Neuron (in vitro differentiated cells): ENCODE measurements at regions not wholly inside any gene's neighbourhood (a gene's known extent, or its start where the extent isn't known, plus 50 kb on each side); places are given as distances from the start of the nearest gene placed in this dataset.

Experiments used
- H2AFZ ChIP-seq: one replicate; pipeline ENCODE4 v1.6.1; 2013; ENCODE audit warnings: low read depth, mild to moderate bottlenecking, inconsistent platforms, low read length, moderate library complexity
- H3K27me3 ChIP-seq: one replicate; pipeline ENCODE4 v1.6.1; 2013; ENCODE audit warnings: low read length; ENCODE audit not compliant: insufficient read depth
- H3K36me3 ChIP-seq: one replicate; pipeline ENCODE4 v1.6.1; 2013; ENCODE audit warnings: low read length; ENCODE audit not compliant: insufficient read depth
- H3K4me1 ChIP-seq: one replicate; pipeline ENCODE4 v1.6.1; 2013; ENCODE audit warnings: low read length; ENCODE audit not compliant: insufficient read depth
- H3K4me3 ChIP-seq: 2 replicates; pipeline ENCODE4 v1.5.1; 2013; ENCODE audit warnings: mild to moderate bottlenecking, low read length, moderate library complexity
- H3K9me3 ChIP-seq: one replicate; pipeline ENCODE4 v1.6.1; 2013; ENCODE audit warnings: low read length

- Histone ChIP-seq H3K9me3 (no peaks in the 10 kb centered on the region), H2AFZ (peak overlapping the region; percentile 50), H3K4me1 (peaks cover 29% of the 10 kb centered on the region), H3K4me3 (peak overlapping the region; percentile 2), H3K27me3 (no peaks in the 10 kb centered on the region), H3K36me3 (no peaks in the 10 kb centered on the region)
Measured at GRCh38 chr11:95299078-95299679, 68.2 kb upstream of the SESN3 start.

- H3K4me3 ChIP-seq: no peak overlapping the region
- H3K36me3 ChIP-seq: no peaks in the 10 kb centered on the region
- H2AFZ ChIP-seq: no peak overlapping the region
- no peaks in the 10 kb centered on the region for H3K27me3 ChIP-seq
- peaks cover 28% of the 10 kb centered on the region for H3K4me1 ChIP-seq
- H3K9me3 ChIP-seq: no peaks in the 10 kb centered on the region
Measured at GRCh38 chr11:95297680-95298452, 66.9 kb upstream of the SESN3 start.

- Histone ChIP-seq H3K4me1 (peaks cover 24% of the 10 kb centered on the region), H3K27me3 (no peaks in the 10 kb centered on the region), H3K4me3 (no peak overlapping the region), H3K36me3 (no peaks in the 10 kb centered on the region), H3K9me3 (no peaks in the 10 kb centered on the region), H2AFZ (no peak overlapping the region)
Measured at GRCh38 chr11:95296621-95297025, 65.6 kb upstream of the SESN3 start.

- no peak overlapping the region for H2AFZ ChIP-seq
- no peaks in the 10 kb centered on the region for H3K27me3 ChIP-seq
- no peaks in the 10 kb centered on the region for H3K36me3 ChIP-seq
- H3K9me3 ChIP-seq: no peaks in the 10 kb centered on the region
- H3K4me1 ChIP-seq: peaks cover 24% of the 10 kb centered on the region
- no peak overlapping the region for H3K4me3 ChIP-seq
Measured at GRCh38 chr11:95296165-95296564, 65.2 kb upstream of the SESN3 start.

GRCh38 chr11:95295382-95296149 is 64.6 kb upstream of the SESN3 start:
- H2AFZ ChIP-seq: no peak overlapping the region
- no peaks in the 10 kb centered on the region for H3K27me3 ChIP-seq
- no peak overlapping the region for H3K4me3 ChIP-seq

GRCh38 chr11:95294701-95295100 is 63.7 kb upstream of the SESN3 start:
- H3K9me3 ChIP-seq: no peaks in the 10 kb centered on the region
- no peaks in the 10 kb centered on the region for H3K27me3 ChIP-seq

More at GRCh38 chr11:95295382-95296149, 64.6 kb upstream of the SESN3 start:
- peaks cover 24% of the 10 kb centered on the region for H3K4me1 ChIP-seq
- H3K9me3 ChIP-seq: no peaks in the 10 kb centered on the region
- H3K36me3 ChIP-seq: no peaks in the 10 kb centered on the region

GRCh38 chr11:95293116-95293515 is 62.1 kb upstream of the SESN3 start:
- Histone ChIP-seq H3K4me3 (no peak overlapping the region), H3K9me3 (no peaks in the 10 kb centered on the region), H2AFZ (no peak overlapping the region), H3K36me3 (no peaks in the 10 kb centered on the region), H3K4me1 (peaks cover 11% of the 10 kb centered on the region), H3K27me3 (no peaks in the 10 kb centered on the region)

More at GRCh38 chr11:95294701-95295100, 63.7 kb upstream of the SESN3 start:
- Histone ChIP-seq H3K36me3 (no peaks in the 10 kb centered on the region), H3K4me1 (peaks cover 21% of the 10 kb centered on the region), H3K4me3 (no peak overlapping the region), H2AFZ (no peak overlapping the region)

GRCh38 chr11:95291946-95292345 is 60.9 kb upstream of the SESN3 start:
- Histone ChIP-seq H3K9me3 (no peaks in the 10 kb centered on the region), H3K36me3 (no peaks in the 10 kb centered on the region), H3K4me3 (no peak overlapping the region), H3K27me3 (no peaks in the 10 kb centered on the region), H2AFZ (no peak overlapping the region), H3K4me1 (peaks cover 11% of the 10 kb centered on the region)

GRCh38 chr11:95289378-95290101 is 58.5 kb upstream of the SESN3 start:
- H3K9me3 ChIP-seq: no peaks in the 10 kb centered on the region
- no peaks in the 10 kb centered on the region for H3K36me3 ChIP-seq
- peaks cover 4% of the 10 kb centered on the region for H3K4me1 ChIP-seq
- no peak overlapping the region for H3K4me3 ChIP-seq
- no peaks in the 10 kb centered on the region for H3K27me3 ChIP-seq
- no peak overlapping the region for H2AFZ ChIP-seq

GRCh38 chr11:95284057-95285052 is 53.4 kb upstream of the SESN3 start:
- no peaks in the 10 kb centered on the region for H3K27me3 ChIP-seq
- H3K4me3 ChIP-seq: no peak overlapping the region
- H3K4me1 ChIP-seq: peaks cover 24% of the 10 kb centered on the region
- no peaks in the 10 kb centered on the region for H3K36me3 ChIP-seq
- no peak overlapping the region for H2AFZ ChIP-seq
- no peaks in the 10 kb centered on the region for H3K9me3 ChIP-seq

GRCh38 chr11:95283650-95284049 is 52.6 kb upstream of the SESN3 start:
- Histone ChIP-seq H2AFZ (no peak overlapping the region), H3K9me3 (no peaks in the 10 kb centered on the region), H3K4me1 (peaks cover 24% of the 10 kb centered on the region), H3K4me3 (no peak overlapping the region), H3K27me3 (no peaks in the 10 kb centered on the region), H3K36me3 (no peaks in the 10 kb centered on the region)

GRCh38 chr11:95283146-95283545 is 52.1 kb upstream of the SESN3 start:
- no peaks in the 10 kb centered on the region for H3K9me3 ChIP-seq
- H3K36me3 ChIP-seq: no peaks in the 10 kb centered on the region
- peaks cover 24% of the 10 kb centered on the region for H3K4me1 ChIP-seq
- no peaks in the 10 kb centered on the region for H3K27me3 ChIP-seq
- no peak overlapping the region for H2AFZ ChIP-seq
- no peak overlapping the region for H3K4me3 ChIP-seq
